ENCODE measurements at regions not wholly inside any gene's neighbourhood (a gene's known extent, or its start where the extent isn't known, plus 50 kb on each side); places are given as distances from the start of the nearest gene placed in this dataset.

- H3K27ac ChIP-seq, result no peak overlapping the region
- ChIA-PET CTCF (no interaction called here), POLR2A (ENCODE audit: low non-redundant PET) (no interaction called here)
- no peak for TF ChIP-seq CTCF (conservative IDR thresholded peaks at IDR 0.05; ENCODE audit: low read depth)
- no peak for DNase-seq (ENCODE audit: low spot score)
These were observed 208.6 kb downstream of the CXCL12 start for GRCh38 chr10:44176311-44176710.

GRCh38 chr10:44173608-44173894 lies 211.3 kb downstream of the CXCL12 start:
- CTCF ChIA-PET, result no interaction called here
- POLR2A ChIA-PET (ENCODE audit: low non-redundant PET), result no interaction called here
- DNase-seq (ENCODE audit: low spot score), result no peak
- no peak overlapping the region for H3K27ac ChIP-seq
- TF ChIP-seq CTCF (conservative IDR thresholded peaks at IDR 0.05; ENCODE audit: low read depth), result no peak

GRCh38 chr10:44172883-44173607 lies 211.9 kb downstream of the CXCL12 start:
- ChIA-PET POLR2A (ENCODE audit: low non-redundant PET) (no interaction called here), CTCF (no interaction called here)
- DNase-seq (ENCODE audit: low spot score), result no peak
- no peak overlapping the region for H3K27ac ChIP-seq
- TF ChIP-seq CTCF (conservative IDR thresholded peaks at IDR 0.05; ENCODE audit: low read depth), result no peak

GRCh38 chr10:44171765-44172164 lies 213.1 kb downstream of the CXCL12 start:
- TF ChIP-seq CTCF (conservative IDR thresholded peaks at IDR 0.05; ENCODE audit: low read depth), result no peak
- ChIA-PET CTCF (no interaction called here), POLR2A (ENCODE audit: low non-redundant PET) (no interaction called here)
- DNase-seq (ENCODE audit: low spot score), result no peak
- H3K27ac ChIP-seq, result no peak overlapping the region

GRCh38 chr10:44168478-44168877 lies 216.4 kb downstream of the CXCL12 start:
- TF ChIP-seq CTCF (conservative IDR thresholded peaks at IDR 0.05; ENCODE audit: low read depth), result no peak
- H3K27ac ChIP-seq, result no peak overlapping the region
- DNase-seq (ENCODE audit: low spot score), result no peak
- POLR2A ChIA-PET (ENCODE audit: low non-redundant PET), result no interaction called here
- CTCF ChIA-PET, result no interaction called here

- DNase-seq (ENCODE audit: low spot score), result no peak
- POLR2A ChIA-PET (ENCODE audit: low non-redundant PET), result no interaction called here
- no peak for TF ChIP-seq CTCF (conservative IDR thresholded peaks at IDR 0.05; ENCODE audit: low read depth)
- CTCF ChIA-PET, result no interaction called here
- no peak overlapping the region for H3K27ac ChIP-seq
These were observed 217.1 kb downstream of the CXCL12 start for GRCh38 chr10:44167752-44168151.

- no peak for DNase-seq (ENCODE audit: low spot score)
- CTCF ChIA-PET, result no interaction called here
- no peak overlapping the region for H3K27ac ChIP-seq
- TF ChIP-seq CTCF (conservative IDR thresholded peaks at IDR 0.05; ENCODE audit: low read depth), result no peak
- POLR2A ChIA-PET (ENCODE audit: low non-redundant PET), result no interaction called here
These were observed 218.5 kb downstream of the CXCL12 start for GRCh38 chr10:44166441-44166840.
